HFF-Myc (cell line): ENCODE measurements at regions not wholly inside any gene's neighbourhood (a gene's known extent, or its start where the extent isn't known, plus 50 kb on each side); places are given as distances from the start of the nearest gene placed in this dataset.
"Not testable (repeated sequence)": the region's sequence is repeated elsewhere in the genome, so short reads cannot be mapped to it uniquely, and the experiment has no call there.

Source experiments
- DNase-seq: peaks from one replicate; pipeline ENCODE4 v3.0.0-alpha.2; 2011; ENCODE audit warnings: low read depth; ENCODE audit errors: extremely low read depth
- H3K4me3 ChIP-seq: replicated peaks from 2 replicates; pipeline ENCODE4 v1.5.1; 2011; ENCODE audit warnings: low read depth, mild to moderate bottlenecking, control low read depth, low read length
- TF ChIP-seq, protein P1 (sequence below): IDR thresholded peaks from 2 replicates; pipeline ENCODE4 v1.5.1; 2012; ENCODE audit warnings: mild to moderate bottlenecking, low read depth, low read length, control low read depth; ENCODE audit errors: missing control alignments

DNA sequence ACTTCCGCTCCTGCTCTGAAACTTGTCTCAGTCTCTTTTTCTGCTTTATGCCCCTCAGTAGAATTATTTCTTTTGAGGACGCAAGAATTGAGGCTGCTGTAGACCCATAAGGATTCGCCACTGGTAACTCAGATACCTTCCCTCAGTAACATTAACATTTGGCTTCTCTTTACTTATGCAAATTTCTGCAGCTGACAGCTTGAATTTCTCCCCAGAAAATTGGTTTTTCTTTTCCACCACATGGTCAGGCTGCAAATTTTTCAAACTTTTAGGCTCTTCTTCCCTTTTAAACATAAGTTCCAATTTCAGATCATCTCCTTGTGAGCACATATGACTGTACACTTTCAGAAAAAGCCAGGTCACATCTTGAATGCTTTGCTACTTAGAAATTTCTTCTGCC lies 839.3 kb upstream of the GRIA3 start:
- DNase-seq, result no peak
- TF ChIP-seq, protein P1, sequence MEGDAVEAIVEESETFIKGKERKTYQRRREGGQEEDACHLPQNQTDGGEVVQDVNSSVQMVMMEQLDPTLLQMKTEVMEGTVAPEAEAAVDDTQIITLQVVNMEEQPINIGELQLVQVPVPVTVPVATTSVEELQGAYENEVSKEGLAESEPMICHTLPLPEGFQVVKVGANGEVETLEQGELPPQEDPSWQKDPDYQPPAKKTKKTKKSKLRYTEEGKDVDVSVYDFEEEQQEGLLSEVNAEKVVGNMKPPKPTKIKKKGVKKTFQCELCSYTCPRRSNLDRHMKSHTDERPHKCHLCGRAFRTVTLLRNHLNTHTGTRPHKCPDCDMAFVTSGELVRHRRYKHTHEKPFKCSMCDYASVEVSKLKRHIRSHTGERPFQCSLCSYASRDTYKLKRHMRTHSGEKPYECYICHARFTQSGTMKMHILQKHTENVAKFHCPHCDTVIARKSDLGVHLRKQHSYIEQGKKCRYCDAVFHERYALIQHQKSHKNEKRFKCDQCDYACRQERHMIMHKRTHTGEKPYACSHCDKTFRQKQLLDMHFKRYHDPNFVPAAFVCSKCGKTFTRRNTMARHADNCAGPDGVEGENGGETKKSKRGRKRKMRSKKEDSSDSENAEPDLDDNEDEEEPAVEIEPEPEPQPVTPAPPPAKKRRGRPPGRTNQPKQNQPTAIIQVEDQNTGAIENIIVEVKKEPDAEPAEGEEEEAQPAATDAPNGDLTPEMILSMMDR, result no peak
- no peak overlapping the region for H3K4me3 ChIP-seq

- TF ChIP-seq, protein P1, result no peak
- no peak for DNase-seq
- no peak overlapping the region for H3K4me3 ChIP-seq
Observed at GRCh38 chrX:122363112-122363795, 820.8 kb upstream of the GRIA3 start.

DNA sequence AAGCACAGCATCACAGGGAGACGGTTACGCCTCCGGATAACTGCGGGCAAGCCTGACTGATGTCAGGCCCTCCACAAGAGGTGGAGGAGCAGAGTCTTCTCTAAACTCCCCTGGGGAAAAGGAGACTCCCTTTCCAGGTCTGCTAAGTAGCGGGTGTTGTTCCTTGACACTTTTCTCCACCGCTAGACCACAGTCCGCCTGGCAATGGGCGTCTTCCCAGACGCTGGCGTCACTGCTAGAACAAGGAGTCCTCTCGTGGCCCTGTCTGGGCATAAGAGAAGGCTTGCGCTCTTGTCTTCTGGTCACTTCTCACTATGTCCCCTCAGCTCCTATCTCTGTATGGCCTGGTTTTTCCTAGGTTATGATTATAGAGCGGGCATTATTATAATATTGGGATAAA lies 808.5 kb upstream of the GRIA3 start:
- not testable (repeated sequence) for H3K4me3 ChIP-seq, DNase-seq

GRCh38 chrX:122389005-122389404 lies 795.1 kb upstream of the GRIA3 start:
- no peak overlapping the region for H3K4me3 ChIP-seq
- DNase-seq, result no peak
- TF ChIP-seq, protein P1, result no peak

DNA sequence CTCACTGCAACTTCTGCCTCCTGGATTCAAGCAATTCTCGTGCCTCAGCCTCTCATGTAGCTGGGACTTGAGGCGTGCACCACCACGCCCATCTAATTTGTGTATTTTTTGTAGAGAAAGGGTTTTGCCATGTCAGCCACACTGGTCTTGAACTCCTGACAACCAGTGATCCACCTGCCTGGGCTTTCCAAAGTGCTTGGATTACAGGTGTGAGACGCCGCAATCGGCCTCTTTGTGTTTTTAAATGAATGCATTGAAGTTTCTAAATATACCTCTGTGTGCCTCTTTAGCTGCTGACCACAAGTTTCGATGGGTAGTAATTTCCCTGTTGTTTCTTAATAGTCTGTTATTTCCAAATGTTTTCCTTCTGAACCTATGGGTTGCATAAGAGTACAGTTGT lies 765.3 kb upstream of the GRIA3 start:
- DNase-seq, result no peak

GRCh38 chrX:122421434-122422121 lies 762.5 kb upstream of the GRIA3 start:
- H3K4me3 ChIP-seq, result no peak overlapping the region
- no peak for DNase-seq
- TF ChIP-seq, protein P1, result no peak

More for the DNA sequence above, 765.3 kb upstream of the GRIA3 start:
- TF ChIP-seq, protein P1, result no peak
- no peak overlapping the region for H3K4me3 ChIP-seq

GRCh38 chrX:122422547-122422946 lies 761.5 kb upstream of the GRIA3 start:
- no peak overlapping the region for H3K4me3 ChIP-seq
- no peak for DNase-seq
- TF ChIP-seq, protein P1, result no peak
